ENCODE measurements at regions not wholly inside any gene's neighbourhood (a gene's known extent, or its start where the extent isn't known, plus 50 kb on each side); places are given as distances from the start of the nearest gene placed in this dataset.
"Not testable (repeated sequence)": the region's sequence is repeated elsewhere in the genome, so short reads cannot be mapped to it uniquely, and the experiment has no call there.

GRCh38 chr3:177646749-177647148 lies 449.5 kb upstream of the TBL1XR1 start:
- DNase-seq, result no peak

- no peak for DNase-seq
These were observed 450.1 kb upstream of the TBL1XR1 start for GRCh38 chr3:177647341-177647740.

- DNase-seq, result no peak
These were observed 450.6 kb upstream of the TBL1XR1 start for GRCh38 chr3:177647876-177648275.

GRCh38 chr3:177652556-177653291 lies 455.4 kb upstream of the TBL1XR1 start:
- no peak for DNase-seq

- no peak for DNase-seq
These were observed 460.0 kb upstream of the TBL1XR1 start for GRCh38 chr3:177657243-177657642.

- DNase-seq, result no peak
These were observed 461.1 kb upstream of the TBL1XR1 start for GRCh38 chr3:177658354-177658753.

GRCh38 chr3:177664380-177665103 lies 467.3 kb upstream of the TBL1XR1 start:
- not testable (repeated sequence) for DNase-seq

- no peak for DNase-seq
These were observed 468.0 kb upstream of the TBL1XR1 start for GRCh38 chr3:177665122-177665808.

- no peak for DNase-seq
These were observed 475.1 kb upstream of the TBL1XR1 start for GRCh38 chr3:177672252-177672911.

GRCh38 chr3:177673112-177673914 lies 476.0 kb upstream of the TBL1XR1 start:
- no peak for DNase-seq

- DNase-seq, result no peak
These were observed 476.9 kb upstream of the TBL1XR1 start for GRCh38 chr3:177674186-177674585.

- no peak for DNase-seq
These were observed 478.9 kb upstream of the TBL1XR1 start for GRCh38 chr3:177676148-177676547.

- no peak for DNase-seq
These were observed 479.8 kb upstream of the TBL1XR1 start for GRCh38 chr3:177676947-177677587.

GRCh38 chr3:177679568-177680471 lies 482.5 kb upstream of the TBL1XR1 start:
- no peak for DNase-seq

GRCh38 chr3:177680472-177680821 lies 483.2 kb upstream of the TBL1XR1 start:
- no peak for DNase-seq

- no peak for DNase-seq
These were observed 483.9 kb upstream of the TBL1XR1 start for GRCh38 chr3:177681156-177681555.

GRCh38 chr3:177681852-177682251 lies 484.6 kb upstream of the TBL1XR1 start:
- no peak for DNase-seq

GRCh38 chr3:177683586-177683985 lies 486.3 kb upstream of the TBL1XR1 start:
- DNase-seq, result no peak

- DNase-seq, result no peak
These were observed 489.4 kb upstream of the TBL1XR1 start for GRCh38 chr3:177686671-177687070.

GRCh38 chr3:177687291-177687690 lies 490.0 kb upstream of the TBL1XR1 start:
- no peak for DNase-seq

- DNase-seq, result no peak
These were observed 490.9 kb upstream of the TBL1XR1 start for GRCh38 chr3:177688152-177688551.

Data from stimulated activated CD4-positive, alpha-beta T cell treated with anti-CD3 and anti-CD28 coated beads, Interleukin-4, amount 100 ng/mL, for 1 hour (primary cell).